Right atrium auricular region (tissue), 2 donors: ENCODE measurements at regions not wholly inside any gene's neighbourhood (a gene's known extent, or its start where the extent isn't known, plus 50 kb on each side); places are given as distances from the start of the nearest gene placed in this dataset.
"Not testable (repeated sequence)": the region's sequence is repeated elsewhere in the genome, so short reads cannot be mapped to it uniquely, and the experiment has no call there.

Source experiments
- DNase-seq: peaks from one replicate; pipeline ENCODE4 v3.0.0-alpha.2; 2019; ENCODE audit warnings: low spot score
- H3K27ac ChIP-seq, 2 donors: fragments of 200-600 bp; sonication (generic); 1 replicate in 1 of 2; 2 replicates in 1 of 2; pipeline ENCODE4 v1.5.1; 2016 to 2019
- H3K27me3 ChIP-seq, 2 donors: fragments of 200-600 bp; sonication (generic); one replicate each; pipeline versions ENCODE4 v1.5.1 to v1.6.0; 2017 to 2019
- H3K36me3 ChIP-seq: fragments of 200-600 bp; sonication (generic); one replicate; pipeline ENCODE4 v1.5.1; 2016
- H3K4me1 ChIP-seq, 2 donors: fragments of 200-600 bp; sonication (generic); one replicate each; pipeline versions ENCODE4 v1.5.1 to v1.6.0; 2017 to 2019
- H3K4me3 ChIP-seq, 2 donors: fragments of 200-600 bp; sonication (generic); 1 replicate in 1 of 2; 2 replicates in 1 of 2; pipeline ENCODE4 v1.5.1; 2017 to 2019; ENCODE audit warnings: mild to moderate bottlenecking in 1 of 2, moderate library complexity in 1 of 2
- H3K9me3 ChIP-seq, 2 donors: fragments of 200-600 bp; sonication (generic); one replicate each; pipeline ENCODE4 v1.5.1; 2019
- TF ChIP-seq, protein P1 (sequence below), 2 donors: fragments of 200-600 bp; sonication (generic); IDR thresholded peaks; one replicate each; pipeline ENCODE4 v1.5.1; 2019; ENCODE audit warnings: antibody characterized with exemption in 2 of 2

DNA sequence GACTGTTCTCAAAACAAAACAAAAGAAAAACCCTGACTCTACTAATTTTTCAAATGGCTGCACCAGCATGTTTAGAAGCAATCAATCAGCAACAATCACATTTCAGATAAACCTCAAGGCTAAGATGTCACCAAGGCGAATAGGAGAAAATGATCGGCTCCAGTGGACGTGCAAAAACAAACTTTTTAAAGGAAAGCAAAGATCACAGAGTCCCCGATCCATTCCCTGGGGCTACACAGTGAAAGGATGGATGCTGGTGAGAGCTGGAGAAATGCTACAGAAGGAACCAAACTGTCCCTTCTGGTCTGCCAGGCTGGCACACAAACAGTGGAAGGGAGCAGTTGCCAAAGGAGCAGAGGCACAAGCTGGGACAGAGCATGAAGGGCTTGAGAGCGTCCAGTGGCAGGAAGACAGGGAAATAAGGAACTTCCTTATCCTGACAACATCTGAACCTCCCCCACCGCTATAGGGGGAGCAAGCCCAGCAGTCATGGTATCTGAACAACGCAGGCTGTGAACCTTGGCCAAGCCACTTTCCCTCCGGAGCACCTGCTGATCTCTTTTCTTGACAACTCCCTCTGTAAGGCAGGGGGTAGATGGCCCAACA lies 73.7 kb upstream of the HIVEP1 start:
- no peaks in the 10 kb centered on the region for H3K36me3 ChIP-seq
- no peak for DNase-seq
- H3K27ac ChIP-seq, result no peak overlapping the region
- no peak overlapping the region for H3K4me3 ChIP-seq
- H3K4me1 ChIP-seq, result no peaks in the 10 kb centered on the region
- no peaks in the 10 kb centered on the region for H3K27me3 ChIP-seq
- TF ChIP-seq, protein P1, sequence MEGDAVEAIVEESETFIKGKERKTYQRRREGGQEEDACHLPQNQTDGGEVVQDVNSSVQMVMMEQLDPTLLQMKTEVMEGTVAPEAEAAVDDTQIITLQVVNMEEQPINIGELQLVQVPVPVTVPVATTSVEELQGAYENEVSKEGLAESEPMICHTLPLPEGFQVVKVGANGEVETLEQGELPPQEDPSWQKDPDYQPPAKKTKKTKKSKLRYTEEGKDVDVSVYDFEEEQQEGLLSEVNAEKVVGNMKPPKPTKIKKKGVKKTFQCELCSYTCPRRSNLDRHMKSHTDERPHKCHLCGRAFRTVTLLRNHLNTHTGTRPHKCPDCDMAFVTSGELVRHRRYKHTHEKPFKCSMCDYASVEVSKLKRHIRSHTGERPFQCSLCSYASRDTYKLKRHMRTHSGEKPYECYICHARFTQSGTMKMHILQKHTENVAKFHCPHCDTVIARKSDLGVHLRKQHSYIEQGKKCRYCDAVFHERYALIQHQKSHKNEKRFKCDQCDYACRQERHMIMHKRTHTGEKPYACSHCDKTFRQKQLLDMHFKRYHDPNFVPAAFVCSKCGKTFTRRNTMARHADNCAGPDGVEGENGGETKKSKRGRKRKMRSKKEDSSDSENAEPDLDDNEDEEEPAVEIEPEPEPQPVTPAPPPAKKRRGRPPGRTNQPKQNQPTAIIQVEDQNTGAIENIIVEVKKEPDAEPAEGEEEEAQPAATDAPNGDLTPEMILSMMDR (IDR thresholded peaks at IDR 0.05), result no peak
- H3K9me3 ChIP-seq, result no peaks in the 10 kb centered on the region

DNA sequence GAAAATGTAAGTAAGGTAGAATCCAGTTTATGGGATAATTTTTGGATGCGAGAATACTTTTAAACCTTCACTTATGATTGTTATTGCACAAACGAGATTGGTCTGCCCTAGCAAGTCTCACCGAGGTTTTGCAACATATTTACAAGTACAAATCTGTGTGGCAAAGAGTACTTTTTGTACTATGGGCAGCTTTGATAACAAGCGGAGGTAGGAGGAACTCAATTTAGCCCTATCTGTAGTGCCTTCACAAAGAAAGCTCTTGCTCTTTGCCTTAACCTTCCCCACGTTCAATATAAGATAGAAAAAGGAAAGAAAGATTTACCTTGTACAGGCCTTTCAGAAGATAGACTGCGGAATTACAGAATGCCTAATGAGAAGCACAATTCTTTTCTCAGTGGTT lies 77.5 kb upstream of the HIVEP1 start:
- Histone ChIP-seq H3K9me3 (no peaks in the 10 kb centered on the region), H3K36me3 (no peaks in the 10 kb centered on the region), H3K4me3 (no peak overlapping the region), H3K4me1 (no peaks in the 10 kb centered on the region), H3K27ac (no peak overlapping the region), H3K27me3 (no peaks in the 10 kb centered on the region)
- no peak for DNase-seq
- TF ChIP-seq, protein P1 (IDR thresholded peaks at IDR 0.05), result no peak

DNA sequence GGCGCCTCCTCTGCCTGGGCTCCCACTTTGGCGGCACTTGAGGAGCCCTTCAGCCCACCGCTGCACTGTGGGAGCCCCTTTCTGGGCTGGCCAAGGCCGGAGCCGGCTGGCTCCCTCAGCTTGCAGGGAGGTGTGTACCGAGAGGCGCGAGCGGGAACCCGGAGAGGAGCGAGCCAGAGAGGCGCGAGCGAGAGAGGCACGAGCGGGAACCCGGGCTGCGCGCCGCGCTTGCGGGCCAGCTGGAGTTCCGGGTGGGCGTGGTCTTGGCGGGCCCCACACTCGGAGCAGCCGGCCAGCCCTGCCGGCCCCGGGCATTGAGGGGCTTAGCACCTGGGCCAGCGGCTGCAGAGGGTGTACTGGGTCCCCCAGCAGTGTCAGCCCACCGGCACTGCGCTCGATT lies 79.2 kb upstream of the HIVEP1 start:
- not testable (repeated sequence) for H3K27me3 ChIP-seq, H3K4me3 ChIP-seq, H3K36me3 ChIP-seq, H3K9me3 ChIP-seq, H3K27ac ChIP-seq, DNase-seq, H3K4me1 ChIP-seq

DNA sequence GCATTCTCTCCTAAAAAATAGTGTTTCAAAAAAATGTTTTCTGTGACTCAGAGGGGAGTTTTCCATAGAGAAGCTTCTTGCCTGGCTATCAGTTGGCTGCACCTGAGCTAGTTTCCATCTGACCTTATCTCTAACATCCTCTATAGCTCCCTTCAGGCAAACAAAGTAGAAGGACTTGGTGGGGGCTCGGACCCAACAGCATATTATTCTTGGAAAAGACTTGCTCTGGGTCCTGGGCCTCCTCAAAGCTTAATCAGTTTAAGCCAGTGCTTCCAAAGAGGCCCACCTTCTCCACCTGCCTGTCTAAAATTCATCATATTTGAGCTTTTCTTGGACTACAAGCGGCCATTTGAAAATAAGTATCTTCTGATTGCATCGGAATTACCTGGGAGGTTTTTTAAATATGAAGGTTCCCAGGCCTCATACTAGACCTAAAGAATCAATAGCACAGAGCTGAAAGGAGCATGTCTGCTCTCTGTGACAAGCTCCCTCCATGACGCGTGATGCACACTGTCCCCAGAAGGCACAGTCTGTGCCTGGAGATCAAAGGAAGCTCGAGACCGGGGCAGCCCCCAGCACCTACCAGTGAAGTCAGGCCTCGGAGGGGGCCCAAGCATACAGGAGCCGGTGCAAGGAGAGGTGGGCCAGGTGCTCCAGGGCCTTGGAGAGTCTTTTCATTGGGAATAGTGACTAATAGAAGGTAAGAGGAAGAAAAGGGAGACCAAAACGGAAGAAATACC lies 80.6 kb upstream of the HIVEP1 start:
- TF ChIP-seq, protein P1 (IDR thresholded peaks at IDR 0.05), result no peak
- H3K4me1 ChIP-seq, result no peaks in the 10 kb centered on the region
- no peaks in the 10 kb centered on the region for H3K9me3 ChIP-seq
- H3K4me3 ChIP-seq, result no peak overlapping the region
- no peak overlapping the region for H3K27ac ChIP-seq
- no peak for DNase-seq
- no peaks in the 10 kb centered on the region for H3K36me3 ChIP-seq
- H3K27me3 ChIP-seq, result no peaks in the 10 kb centered on the region

DNA sequence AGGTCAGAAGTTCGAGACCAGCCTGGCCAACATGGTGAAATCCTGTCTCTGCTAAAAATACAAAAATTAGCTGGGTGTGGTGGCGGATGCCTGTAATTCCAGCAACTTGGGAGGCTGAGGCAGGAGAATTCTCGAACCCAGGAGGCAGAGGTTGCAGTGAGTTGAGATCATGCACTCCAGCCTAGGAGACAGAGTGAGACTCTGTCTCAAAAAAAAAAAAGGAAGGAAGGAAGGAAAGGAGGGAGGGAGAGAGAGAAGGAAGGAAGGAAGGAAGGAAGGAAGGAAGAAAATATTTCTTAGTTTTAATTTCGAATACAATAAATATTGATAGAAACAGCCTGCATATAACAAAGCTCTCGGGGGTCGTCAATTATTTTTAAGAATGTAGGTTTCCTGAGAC lies 81.3 kb upstream of the HIVEP1 start:
- not testable (repeated sequence) for H3K27me3 ChIP-seq, H3K27ac ChIP-seq, DNase-seq, H3K9me3 ChIP-seq, H3K4me3 ChIP-seq, H3K4me1 ChIP-seq, H3K36me3 ChIP-seq

DNA sequence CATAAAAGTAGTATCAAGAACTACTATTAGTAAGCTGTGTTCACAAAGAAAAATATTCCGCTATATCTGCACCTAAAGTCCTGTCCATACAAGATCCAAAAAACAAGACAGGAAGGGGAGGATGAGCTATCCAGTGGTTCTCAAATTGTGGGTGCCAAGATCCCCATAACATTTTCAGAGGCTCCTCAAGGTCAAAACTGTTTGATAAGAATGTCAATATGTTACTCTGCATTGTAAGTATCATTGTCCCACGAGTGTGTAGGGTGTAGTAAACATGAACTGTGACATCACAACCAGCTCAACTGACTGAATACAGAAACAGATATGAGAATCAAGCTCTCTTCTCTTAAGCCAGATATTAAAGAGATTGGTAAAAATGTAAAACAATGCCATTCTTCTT lies 81.9 kb upstream of the HIVEP1 start:
- H3K27ac ChIP-seq, result no peak overlapping the region
- H3K9me3 ChIP-seq, result no peaks in the 10 kb centered on the region
- H3K4me3 ChIP-seq, result no peak overlapping the region
- H3K36me3 ChIP-seq, result no peaks in the 10 kb centered on the region
- H3K27me3 ChIP-seq, result no peaks in the 10 kb centered on the region
- no peak for DNase-seq
- TF ChIP-seq, protein P1 (IDR thresholded peaks at IDR 0.05), result no peak
- H3K4me1 ChIP-seq, result no peaks in the 10 kb centered on the region
